ENCODE measurements at regions not wholly inside any gene's neighbourhood (a gene's known extent, or its start where the extent isn't known, plus 50 kb on each side); places are given as distances from the start of the nearest gene placed in this dataset.
"Not testable (repeated sequence)": the region's sequence is repeated elsewhere in the genome, so short reads cannot be mapped to it uniquely, and the experiment has no call there.

DNA sequence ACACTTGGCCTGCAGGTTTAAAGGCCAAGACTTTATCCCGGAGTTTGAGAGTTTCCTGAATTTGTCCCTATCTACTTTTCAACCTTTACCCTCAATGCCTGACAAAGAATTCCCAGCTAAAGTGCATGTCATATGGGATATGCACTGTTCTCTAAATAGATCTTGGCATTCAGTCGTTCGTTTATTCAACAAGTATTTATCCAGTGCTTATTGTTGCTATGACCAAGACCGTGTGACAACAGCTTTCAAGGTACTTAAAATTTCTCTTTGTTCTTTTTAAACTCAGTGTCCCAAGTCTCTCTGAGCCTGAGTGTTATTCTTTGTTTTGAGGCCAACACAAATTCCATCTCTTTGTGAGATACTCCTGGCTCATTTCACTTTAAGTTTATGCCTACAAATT lies 133.4 kb downstream of the RGPD3 start:
- ChIA-PET CTCF (interaction anchor here (0.7 kb wide), 1 partner anchor 253 kb away, joined by 3 read pairs; no protein-coding TSS in a partner anchor), POLR2A (no interaction called here)
- no peak for ATAC-seq

DNA sequence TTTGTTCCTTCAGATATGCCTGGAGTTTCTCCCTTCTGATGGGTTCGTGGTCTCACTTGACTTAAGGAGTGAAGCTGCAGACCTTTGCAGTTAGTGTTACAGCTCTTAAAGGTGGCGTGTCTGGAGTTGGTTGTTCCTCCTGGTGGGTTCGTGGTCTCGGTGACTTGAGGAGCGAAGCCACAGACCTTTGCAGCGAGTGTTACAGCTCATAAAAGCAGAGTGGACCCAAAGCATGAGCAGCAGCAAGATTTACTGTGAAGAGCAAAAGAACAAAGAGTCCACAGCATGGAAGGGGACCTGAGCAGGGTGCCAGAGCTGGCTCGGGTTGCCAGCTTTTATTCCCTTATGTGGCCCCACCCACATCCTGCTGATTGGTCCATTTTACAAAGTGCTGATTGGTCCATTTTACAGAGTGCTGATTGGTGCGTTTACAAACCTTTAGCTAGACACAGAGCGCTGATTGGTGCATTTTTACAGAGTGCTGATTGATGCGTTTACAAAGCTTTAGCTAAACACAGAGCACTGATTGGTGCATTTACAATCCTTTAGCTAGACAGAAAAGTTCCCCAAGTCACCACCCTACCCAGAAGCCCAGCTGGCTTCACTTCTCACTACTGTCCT lies 134.8 kb downstream of the RGPD3 start:
- H3K4me2 ChIP-seq; POLR2A ChIA-PET; H3K9me3 ChIP-seq; ATAC-seq; H3K4me3 ChIP-seq; DNase-seq (ENCODE audit: low read depth in 1 of 2, low spot score in 1 of 2); CTCF ChIA-PET; H3K4me1 ChIP-seq; H3K27ac ChIP-seq; FAIRE-seq: not testable (repeated sequence)
- peak; percentile 74 for TF ChIP-seq MAFK (IDR thresholded peaks at IDR 0.05; ENCODE audit: partially characterized antibody)
- 41% methylated on average over 10 of the region's 10 CpGs for WGBS (ENCODE audit: missing lambda C conversion rate)

More for the DNA sequence above, 133.4 kb downstream of the RGPD3 start:
- H3K4me2 ChIP-seq, result no peak overlapping the region
- H3K4me1 ChIP-seq, result no peaks in the 10 kb centered on the region
- no peak for FAIRE-seq
- no peaks in the 10 kb centered on the region for H3K9me3 ChIP-seq
- no peak for DNase-seq (ENCODE audit: low read depth in 1 of 2, low spot score in 1 of 2)
- H3K4me3 ChIP-seq, result no peak overlapping the region
- WGBS (ENCODE audit: missing lambda C conversion rate), result 15% methylated on average over 4 of the region's 4 CpGs
- H3K27ac ChIP-seq, result no peak overlapping the region
- TF ChIP-seq, protein P1, sequence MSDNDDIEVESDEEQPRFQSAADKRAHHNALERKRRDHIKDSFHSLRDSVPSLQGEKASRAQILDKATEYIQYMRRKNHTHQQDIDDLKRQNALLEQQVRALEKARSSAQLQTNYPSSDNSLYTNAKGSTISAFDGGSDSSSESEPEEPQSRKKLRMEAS (IDR thresholded peaks at IDR 0.05), result no peak

DNA sequence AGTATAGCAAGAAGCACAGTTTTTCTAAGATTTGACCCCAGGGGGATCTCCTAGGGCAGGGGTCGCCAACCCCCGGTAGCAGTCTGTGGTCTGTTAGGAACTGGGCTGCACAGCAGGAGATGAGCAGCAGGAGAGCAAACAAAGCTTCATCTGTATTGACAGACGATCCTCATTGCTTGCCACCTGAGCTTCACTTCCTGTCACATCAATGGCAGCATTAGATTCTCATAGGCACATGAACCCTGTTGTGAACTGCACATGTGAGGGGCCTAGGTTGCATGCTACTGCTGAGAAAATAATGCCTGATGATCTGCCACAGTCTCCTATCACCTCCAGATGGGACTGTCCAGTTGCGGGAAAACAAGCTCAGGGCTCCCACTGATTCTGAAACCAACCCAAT lies 136.2 kb downstream of the RGPD3 start:
- no peak for TF ChIP-seq NFE2L2 (conservative IDR thresholded peaks at IDR 0.05; ENCODE audit: low read length)
- TF ChIP-seq ZFP36 (IDR thresholded peaks at IDR 0.05; ENCODE audit: borderline replicate concordance, partially characterized antibody), result no peak
- TF ChIP-seq RAD21 (conservative IDR thresholded peaks at IDR 0.05 in 1 of 2, IDR thresholded peaks at IDR 0.05 in 1 of 2), result no peak
- no peak for TF ChIP-seq FOSB (CRISPR knock-in tag; IDR thresholded peaks at IDR 0.05)
- no peak for TF ChIP-seq EP300 (IDR thresholded peaks at IDR 0.05)
- TF ChIP-seq PHF8 (IDR thresholded peaks at IDR 0.05; ENCODE audit: borderline replicate concordance, low read depth), result no peak
- TF ChIP-seq ZNF302 (CRISPR knock-in tag; IDR thresholded peaks at IDR 0.05), result no peak
- TF ChIP-seq SREBF2 (IDR thresholded peaks at IDR 0.05), result no peak
- TF ChIP-seq HDAC2 (IDR thresholded peaks at IDR 0.05), result no peak
- no peak for TF ChIP-seq CBX8 (IDR thresholded peaks at IDR 0.05)
- TF ChIP-seq POLR2AphosphoS2 (conservative IDR thresholded peaks at IDR 0.05; ENCODE audit: low read length), result no peak
- no peak for TF ChIP-seq ZSCAN20 (CRISPR knock-in tag; IDR thresholded peaks at IDR 0.05)
- TF ChIP-seq CHD2 (IDR thresholded peaks at IDR 0.05; ENCODE audit: low read length, partially characterized antibody), result no peak
- TF ChIP-seq SMC3 (IDR thresholded peaks at IDR 0.05), result no peak
- no peak for TF ChIP-seq FOXS1 (CRISPR knock-in tag; IDR thresholded peaks at IDR 0.05)
- no peak for TF ChIP-seq HEYL (CRISPR knock-in tag; IDR thresholded peaks at IDR 0.05)
- TF ChIP-seq HOXB13 (CRISPR knock-in tag; IDR thresholded peaks at IDR 0.05; ENCODE audit: low read depth), result no peak
- TF ChIP-seq RFX5 (IDR thresholded peaks at IDR 0.05), result no peak
- TF ChIP-seq JUN (IDR thresholded peaks at IDR 0.05), result no peak
- no peak for TF ChIP-seq NR3C1 (IDR thresholded peaks at IDR 0.05)
- POLR2A ChIA-PET, result no interaction called here
- no peak for ATAC-seq
- CTCF ChIA-PET, result no interaction called here
- FAIRE-seq, result no peak
- no peaks in the 10 kb centered on the region for H3K9me3 ChIP-seq
- no peak overlapping the region for H3K27ac ChIP-seq
- 26% methylated on average over 4 of the region's 4 CpGs for WGBS (ENCODE audit: missing lambda C conversion rate)
- no peak overlapping the region for H3K4me3 ChIP-seq
- DNase-seq (ENCODE audit: low read depth in 1 of 2, low spot score in 1 of 2), result no peak
- H3K4me2 ChIP-seq, result no peak overlapping the region
- H3K4me1 ChIP-seq, result no peaks in the 10 kb centered on the region

DNA sequence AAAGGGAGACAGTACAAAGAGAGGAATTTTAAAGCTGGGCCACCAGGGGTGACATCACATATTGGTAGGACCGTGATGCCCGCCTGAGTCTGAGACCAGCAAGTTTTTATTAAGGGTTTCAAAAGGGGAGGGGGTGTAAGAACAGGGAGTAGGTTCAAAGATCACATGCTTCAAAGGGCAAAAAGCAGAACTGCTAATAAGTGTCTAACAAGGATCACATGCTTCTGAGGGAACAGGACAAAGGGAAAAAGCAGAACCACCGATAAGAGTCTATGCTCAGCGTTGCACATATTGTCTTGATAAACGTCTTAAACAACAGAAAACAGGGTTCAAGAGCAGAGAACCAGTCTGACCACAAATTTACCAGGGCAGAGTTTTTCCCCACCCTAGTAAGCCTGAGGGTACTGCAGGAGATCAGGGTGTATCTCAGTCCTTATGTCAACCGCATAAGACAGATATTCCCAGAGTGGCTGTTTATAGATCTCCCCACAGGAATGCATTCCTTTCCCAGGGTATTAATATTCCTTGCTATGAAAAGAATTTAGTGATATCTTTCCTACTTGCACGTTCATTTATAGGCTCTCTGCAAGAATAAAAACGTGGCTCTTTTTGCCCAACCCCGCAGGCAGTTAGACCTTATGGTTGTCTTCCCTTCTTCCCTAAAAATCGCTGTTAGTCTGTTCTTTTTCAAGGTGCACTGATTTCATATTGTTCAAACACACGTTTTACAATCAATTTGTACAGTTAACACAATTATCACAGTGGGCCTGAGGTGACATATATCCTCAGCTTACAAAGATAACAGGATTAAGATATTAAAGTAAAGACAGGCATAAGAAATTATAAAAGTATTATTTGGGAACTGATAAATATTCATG lies 136.5 kb upstream of the UXS1 start:
- H3K4me3 ChIP-seq; H3K9me3 ChIP-seq; DNase-seq (ENCODE audit: low read depth in 1 of 2, low spot score in 1 of 2); ATAC-seq; FAIRE-seq; H3K4me1 ChIP-seq; H3K4me2 ChIP-seq; POLR2A ChIA-PET; H3K27ac ChIP-seq; CTCF ChIA-PET: not testable (repeated sequence)
- 37% methylated on average over 11 of the region's 11 CpGs for whole genome bisulfite sequencing (ENCODE audit: missing lambda C conversion rate)
